Suprapubic skin (tissue), 4 donors: ENCODE measurements at regions not wholly inside any gene's neighbourhood (a gene's known extent, or its start where the extent isn't known, plus 50 kb on each side); places are given as distances from the start of the nearest gene placed in this dataset.

ENCODE experiments used
- DNase-seq, 2 donors: peaks; one replicate each; pipeline ENCODE4 v3.0.0-alpha.2; 2019; ENCODE audit warnings: low spot score in 2 of 2
- H3K27ac ChIP-seq: fragments of 200-600 bp; sonication (generic); one replicate; pipeline ENCODE4 v1.5.1; 2019
- H3K27me3 ChIP-seq: fragments of 200-600 bp; sonication (generic); one replicate; pipeline ENCODE4 v1.5.1; 2019
- H3K36me3 ChIP-seq: fragments of 200-600 bp; sonication (generic); one replicate; pipeline ENCODE4 v1.5.1; 2019
- H3K4me1 ChIP-seq: fragments of 200-600 bp; sonication (generic); one replicate; pipeline ENCODE4 v1.5.1; 2019
- H3K4me3 ChIP-seq: fragments of 200-600 bp; sonication (generic); one replicate; pipeline ENCODE4 v1.5.1; 2019; ENCODE audit warnings: mild to moderate bottlenecking
- H3K9me3 ChIP-seq: fragments of 200-600 bp; sonication (generic); one replicate; pipeline ENCODE4 v1.5.1; 2019
- CTCF ChIP-seq, 2 donors: fragments of 200-600 bp in 1 of 2; fragments of 450-650 bp in 1 of 2; sonication (generic) in 1 of 2; IDR thresholded peaks; one replicate each; pipeline ENCODE4 v1.5.1; 2016 to 2019; ENCODE audit warnings: antibody characterized with exemption in 2 of 2, mild to moderate bottlenecking in 1 of 2, moderate library complexity in 1 of 2
- EP300 ChIP-seq: sonication (generic); formaldehyde crosslinking; IDR thresholded peaks from one replicate; pipeline ENCODE4 v1.6.1; 2017; ENCODE audit warnings: antibody characterized with exemption
- POLR2A ChIP-seq, 2 donors: fragments of 450-650 bp; IDR thresholded peaks; one replicate each; pipeline ENCODE4 v1.6.1; 2017; ENCODE audit warnings: antibody characterized with exemption in 2 of 2, mild to moderate bottlenecking in 2 of 2, moderate library complexity in 2 of 2
- POLR2AphosphoS5 ChIP-seq, 3 donors: sonication (generic); formaldehyde crosslinking; IDR thresholded peaks; one replicate each; pipeline ENCODE4 v1.6.1; 2017; ENCODE audit warnings: antibody characterized with exemption in 3 of 3
- WGBS: methylation state at CpG from one replicate; pipeline ENCODE4 v1.1.5; 2018; 5-methylcytosine and 5-hydroxymethylcytosine counted together

DNA sequence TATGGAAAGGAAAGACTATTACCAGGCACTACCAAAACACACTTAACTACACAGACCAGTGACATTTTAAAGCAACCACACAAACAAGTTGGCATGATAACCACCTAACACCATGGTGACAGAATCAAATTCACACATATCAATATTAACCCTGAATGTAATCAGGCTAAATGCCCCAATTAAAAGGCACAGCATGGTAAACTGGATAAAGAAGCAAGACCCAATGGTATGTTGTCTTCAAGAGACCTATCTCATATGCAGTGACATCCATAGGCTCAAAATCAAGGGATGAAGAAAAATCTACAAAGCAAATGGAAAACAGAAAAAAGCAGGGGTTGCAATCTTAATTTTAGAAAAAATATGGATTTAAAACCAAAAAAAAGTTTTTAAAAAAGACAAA is 86.0 kb downstream of the SAMD9 start:
- Histone ChIP-seq H3K9me3 (no peaks in the 10 kb centered on the region), H3K27ac (no peak overlapping the region), H3K4me3 (no peak overlapping the region), H3K36me3 (no peaks in the 10 kb centered on the region), H3K27me3 (no peaks in the 10 kb centered on the region), H3K4me1 (peaks cover 7% of the 10 kb centered on the region)
- DNase-seq: no peak
- TF ChIP-seq POLR2AphosphoS5 (IDR thresholded peaks at IDR 0.05): no peak
- TF ChIP-seq POLR2A (IDR thresholded peaks at IDR 0.05): no peak
- TF ChIP-seq CTCF (IDR thresholded peaks at IDR 0.05): no peak
- TF ChIP-seq EP300: no peak

DNA sequence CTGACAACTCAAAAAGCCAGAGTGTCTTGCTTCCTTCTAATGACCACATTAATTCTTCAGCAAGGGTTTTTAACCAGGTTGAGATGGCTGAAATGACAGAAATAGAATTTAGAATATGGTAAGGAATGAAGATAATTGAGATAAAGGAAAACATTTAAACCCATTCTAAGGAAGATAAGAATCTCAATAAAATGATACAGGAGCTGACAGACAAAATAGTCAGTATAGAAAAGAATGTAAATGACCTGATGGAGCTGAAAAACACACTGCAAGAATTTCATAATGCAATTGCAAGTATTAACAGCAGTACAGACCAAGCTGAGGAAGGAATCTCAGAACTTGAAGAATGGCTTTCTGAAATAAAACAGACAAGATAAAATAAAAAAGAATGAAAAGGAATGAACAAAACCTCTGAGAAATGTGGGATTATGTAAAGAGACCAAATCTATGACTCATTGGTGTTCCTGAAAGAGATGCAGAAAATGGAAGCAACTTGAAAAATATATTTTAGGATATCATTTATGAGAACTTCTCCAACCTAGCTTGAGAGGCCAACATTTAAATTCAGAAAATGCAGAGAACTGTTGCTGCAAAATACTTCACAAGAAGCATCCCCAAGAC is 87.1 kb downstream of the SAMD9 start:
- DNase-seq: no peak
- Histone ChIP-seq H3K27ac (no peak overlapping the region), H3K27me3 (no peaks in the 10 kb centered on the region), H3K4me3 (no peak overlapping the region), H3K36me3 (no peaks in the 10 kb centered on the region), H3K4me1 (peaks cover 7% of the 10 kb centered on the region), H3K9me3 (no peaks in the 10 kb centered on the region)
- TF ChIP-seq EP300: no peak
- no peak for TF ChIP-seq CTCF (IDR thresholded peaks at IDR 0.05)
- no peak for TF ChIP-seq POLR2AphosphoS5 (IDR thresholded peaks at IDR 0.05)
- no peak for TF ChIP-seq POLR2A (IDR thresholded peaks at IDR 0.05)

GRCh38 chr7:93029056-93029455 is 88.7 kb downstream of the SAMD9 start:
- H3K9me3 ChIP-seq: no peaks in the 10 kb centered on the region
- no peak for TF ChIP-seq CTCF (IDR thresholded peaks at IDR 0.05)
- TF ChIP-seq POLR2AphosphoS5 (IDR thresholded peaks at IDR 0.05): no peak
- TF ChIP-seq EP300: no peak
- no peak for TF ChIP-seq POLR2A (IDR thresholded peaks at IDR 0.05)
- no peaks in the 10 kb centered on the region for H3K36me3 ChIP-seq
- H3K27ac ChIP-seq: no peak overlapping the region
- peaks cover 7% of the 10 kb centered on the region for H3K4me1 ChIP-seq
- H3K4me3 ChIP-seq: no peak overlapping the region
- no peak for DNase-seq
- no peaks in the 10 kb centered on the region for H3K27me3 ChIP-seq
- 45% methylated on average over 5 of the region's 7 CpGs for WGBS

- no peak for DNase-seq
- H3K27ac ChIP-seq: no peak overlapping the region
- 90% methylated on average over 3 of the region's 3 CpGs for WGBS
- TF ChIP-seq POLR2A (IDR thresholded peaks at IDR 0.05): no peak
- no peak for TF ChIP-seq EP300
- TF ChIP-seq CTCF (IDR thresholded peaks at IDR 0.05): no peak
- TF ChIP-seq POLR2AphosphoS5 (IDR thresholded peaks at IDR 0.05): no peak
- no peaks in the 10 kb centered on the region for H3K9me3 ChIP-seq
- no peaks in the 10 kb centered on the region for H3K36me3 ChIP-seq
- H3K4me3 ChIP-seq: no peak overlapping the region
- no peaks in the 10 kb centered on the region for H3K27me3 ChIP-seq
- peaks cover 7% of the 10 kb centered on the region for H3K4me1 ChIP-seq
Measured at GRCh38 chr7:93028610-93029009, 89.2 kb downstream of the SAMD9 start.

GRCh38 chr7:93027044-93027443 is 90.7 kb downstream of the SAMD9 start:
- DNase-seq: no peak
- no peaks in the 10 kb centered on the region for H3K27me3 ChIP-seq
- TF ChIP-seq CTCF (IDR thresholded peaks at IDR 0.05) (no peak), POLR2A (IDR thresholded peaks at IDR 0.05) (no peak), EP300 (no peak), POLR2AphosphoS5 (IDR thresholded peaks at IDR 0.05) (no peak)
- no peak overlapping the region for H3K27ac ChIP-seq
- no peaks in the 10 kb centered on the region for H3K9me3 ChIP-seq
- H3K4me1 ChIP-seq: peaks cover 7% of the 10 kb centered on the region
- no peaks in the 10 kb centered on the region for H3K36me3 ChIP-seq
- H3K4me3 ChIP-seq: no peak overlapping the region
- WGBS: 84% methylated on average over 5 of the region's 5 CpGs
